MCF 10A (cell line): ENCODE measurements at regions not wholly inside any gene's neighbourhood (a gene's known extent, or its start where the extent isn't known, plus 50 kb on each side); places are given as distances from the start of the nearest gene placed in this dataset.

Experiments
- BruUV-seq: library from RNA; stranded (reverse); fragments of 400-500 nt; replicated peaks from 2 replicates; lab custom pipeline; 2021; lab: Mats Ljungman, UMichigan
- CTCF ChIA-PET: fragments of 300-600 bp; sonication (Branson Sonifier 250); formaldehyde crosslinking; extraction: SDS; loops from one replicate; lab custom pipeline; 2021; ENCODE audit warnings: antibody characterized with exemption, inconsistent platforms; lab: Yijun Ruan, JAX
- POLR2A ChIA-PET: fragments of 300-600, 350-650 bp; sonication (Branson Sonifier 250); formaldehyde crosslinking; extraction: SDS; loops from one replicate; lab custom pipeline; 2020; ENCODE audit warnings: antibody characterized with exemption, inconsistent platforms; lab: Yijun Ruan, JAX
- DNase-seq: peaks from one replicate; pipeline ENCODE4 v3.0.0-alpha.2; 2018; ENCODE audit not compliant: unreplicated experiment
- H3K27ac Mint-ChIP-seq: one replicate; pipeline ENCODE4 v1.8.0; 2022; ENCODE audit warnings: mild to moderate bottlenecking, low read depth, mixed read lengths; ENCODE audit not compliant: unreplicated experiment
- H3K27me3 Mint-ChIP-seq: one replicate; pipeline ENCODE4 v1.8.0; 2022; ENCODE audit warnings: mixed read lengths; ENCODE audit not compliant: insufficient read depth, unreplicated experiment
- H3K36me3 Mint-ChIP-seq: one replicate; pipeline ENCODE4 v1.8.0; 2022; ENCODE audit warnings: mild to moderate bottlenecking, moderate library complexity, mixed read lengths; ENCODE audit not compliant: insufficient read depth, unreplicated experiment
- H3K4me1 Mint-ChIP-seq: one replicate; pipeline ENCODE4 v1.8.0; 2022; ENCODE audit warnings: mixed read lengths; ENCODE audit not compliant: insufficient read depth, unreplicated experiment
- H3K4me3 Mint-ChIP-seq: one replicate; pipeline ENCODE4 v1.8.0; 2022; ENCODE audit warnings: mild to moderate bottlenecking, moderate library complexity, mixed read lengths; ENCODE audit not compliant: unreplicated experiment
- H3K9me3 Mint-ChIP-seq: one replicate; pipeline ENCODE4 v1.8.0; 2022; ENCODE audit warnings: mixed read lengths; ENCODE audit not compliant: unreplicated experiment
- CTCF ChIP-seq: fragments of 200-600 bp; IDR thresholded peaks from one replicate; pipeline ENCODE4 v1.8.0; 2022; ENCODE audit warnings: antibody characterized with exemption, mild to moderate bottlenecking; ENCODE audit not compliant: unreplicated experiment
- intact Hi-C: fragments of 100-400 bp; cut with micrococcal nuclease; formaldehyde crosslinking; loops from 2 replicates; pipeline ENCODE4 v1.14.1; 2022

DNA sequence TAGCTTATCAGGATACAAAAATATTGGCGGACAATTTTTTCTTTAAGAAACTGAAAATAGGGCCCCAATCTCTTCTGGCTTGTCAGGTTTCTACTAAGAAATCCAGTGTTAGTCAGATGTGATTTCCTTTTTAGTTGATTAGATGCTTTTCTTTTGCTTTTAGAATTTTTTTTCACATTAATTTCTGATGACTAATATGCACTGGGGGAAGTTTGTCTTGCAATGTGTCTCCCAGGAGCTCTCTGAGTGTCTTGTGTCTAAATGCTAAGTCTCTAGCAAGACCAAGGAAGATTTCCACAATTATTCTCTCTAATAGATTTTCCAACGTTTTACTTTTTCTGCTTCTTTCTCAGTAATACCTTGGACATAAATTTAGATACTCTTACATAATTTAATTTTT, 559.8 kb upstream of the TYRP1 start:
- POLR2A ChIA-PET, result no interaction called here
- Mint-ChIP-seq H3K27me3 (no peaks in the 10 kb centered on the region), H3K9me3 (peaks cover 7% of the 10 kb centered on the region), H3K27ac (no peak overlapping the region), H3K4me1 (no peaks in the 10 kb centered on the region), H3K36me3 (no peaks in the 10 kb centered on the region), H3K4me3 (no peak overlapping the region)
- TF ChIP-seq CTCF, result no peak
- BruUV-seq, result no TSS peak
- CTCF ChIA-PET, result no interaction called here
- intact Hi-C loops, result no loop called here
- DNase-seq, result no peak

DNA sequence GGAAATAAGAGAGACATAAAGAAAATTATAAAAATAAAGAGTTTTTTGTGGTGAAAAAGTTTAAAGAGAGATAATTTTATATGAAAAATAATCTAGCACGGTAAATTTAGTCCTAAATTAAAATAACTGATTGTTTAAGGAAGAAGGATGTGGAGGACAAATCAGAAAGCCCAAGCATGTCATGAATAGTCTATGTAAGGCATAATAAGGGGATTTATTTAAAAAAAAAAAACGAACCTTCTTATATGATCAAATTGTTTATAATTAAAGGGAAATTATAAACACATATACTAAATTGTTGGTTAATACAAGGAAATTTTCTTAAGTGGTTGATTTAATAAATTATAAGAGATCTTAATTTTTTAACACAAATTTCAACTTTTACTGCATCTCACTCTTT, 551.8 kb upstream of the TYRP1 start:
- intact Hi-C loops, result no loop called here
- no peak for TF ChIP-seq CTCF
- BruUV-seq, result no TSS peak
- Mint-ChIP-seq H3K27ac (no peak overlapping the region), H3K27me3 (no peaks in the 10 kb centered on the region), H3K9me3 (peaks cover 23% of the 10 kb centered on the region), H3K4me1 (no peaks in the 10 kb centered on the region), H3K4me3 (no peak overlapping the region), H3K36me3 (no peaks in the 10 kb centered on the region)
- CTCF ChIA-PET, result no interaction called here
- DNase-seq, result peak; percentile 4
- POLR2A ChIA-PET, result no interaction called here

GRCh38 chr9:12155401-12156134, 537.6 kb upstream of the TYRP1 start:
- no peak for DNase-seq
- ChIA-PET CTCF (no interaction called here), POLR2A (no interaction called here)
- intact Hi-C loops, result no loop called here
- H3K36me3 Mint-ChIP-seq, result no peaks in the 10 kb centered on the region
- no peaks in the 10 kb centered on the region for H3K27me3 Mint-ChIP-seq
- H3K4me3 Mint-ChIP-seq, result no peak overlapping the region
- H3K9me3 Mint-ChIP-seq, result no peaks in the 10 kb centered on the region
- no peak overlapping the region for H3K27ac Mint-ChIP-seq
- no peaks in the 10 kb centered on the region for H3K4me1 Mint-ChIP-seq
- no TSS peak for BruUV-seq
- TF ChIP-seq CTCF, result no peak

GRCh38 chr9:12162181-12162815, 530.9 kb upstream of the TYRP1 start:
- BruUV-seq, result no TSS peak
- H3K27me3 Mint-ChIP-seq, result no peaks in the 10 kb centered on the region
- H3K9me3 Mint-ChIP-seq, result no peaks in the 10 kb centered on the region
- no peak for TF ChIP-seq CTCF
- intact Hi-C loops, result no loop called here
- ChIA-PET POLR2A (no interaction called here), CTCF (no interaction called here)
- H3K4me3 Mint-ChIP-seq, result no peak overlapping the region
- H3K36me3 Mint-ChIP-seq, result no peaks in the 10 kb centered on the region
- H3K4me1 Mint-ChIP-seq, result no peaks in the 10 kb centered on the region
- no peak for DNase-seq
- no peak overlapping the region for H3K27ac Mint-ChIP-seq
